HG03571 (cell line): ENCODE measurements at regions not wholly inside any gene's neighbourhood (a gene's known extent, or its start where the extent isn't known, plus 50 kb on each side); places are given as distances from the start of the nearest gene placed in this dataset.
"Not testable (repeated sequence)": the region's sequence is repeated elsewhere in the genome, so short reads cannot be mapped to it uniquely, and the experiment has no call there.

ENCODE experiments used
- ATAC-seq: cut with Tn5 transposase; IDR thresholded peaks from one replicate; pipeline ENCODE4 v1.9.1; 2021; ENCODE audit not compliant: unreplicated experiment

DNA sequence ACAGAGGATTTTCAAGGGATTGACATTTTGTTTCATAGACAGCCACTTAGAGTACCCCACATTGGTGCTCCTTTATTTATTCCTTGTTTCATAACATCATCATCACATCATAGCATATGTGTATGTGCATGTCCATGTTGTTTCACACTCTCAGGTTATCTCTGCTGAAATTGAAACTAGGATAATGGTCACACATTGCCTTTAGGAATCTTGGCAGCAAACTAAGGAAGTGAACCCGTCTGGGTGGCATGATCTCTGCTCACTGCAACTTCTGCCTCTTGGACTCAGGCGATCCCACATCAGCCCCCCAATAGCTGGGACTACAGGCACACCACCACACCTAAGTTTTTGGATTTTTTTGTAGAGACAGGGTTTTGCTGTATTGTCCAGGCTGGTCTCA is 234.2 kb upstream of the ANKRD50 start:
- ATAC-seq, result no peak

DNA sequence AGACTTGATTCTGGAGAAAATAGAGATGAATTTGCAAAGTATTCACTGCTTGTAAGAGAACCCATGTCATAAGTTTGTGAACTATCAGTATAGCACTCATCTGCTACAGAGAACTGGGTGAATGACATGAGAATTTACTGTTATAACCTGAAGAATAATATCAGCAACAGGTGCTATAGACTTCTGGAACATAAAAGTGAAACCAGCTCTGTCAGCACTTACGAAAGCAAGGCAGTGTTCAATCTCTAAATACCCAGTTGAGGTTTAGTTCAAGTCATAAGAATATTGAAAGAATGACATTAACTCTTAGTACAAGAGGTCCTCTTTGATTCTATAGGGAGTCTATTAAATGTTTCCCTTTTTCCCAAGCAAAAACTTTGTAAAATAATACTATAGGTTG is 232.9 kb upstream of the ANKRD50 start:
- no peak for ATAC-seq

DNA sequence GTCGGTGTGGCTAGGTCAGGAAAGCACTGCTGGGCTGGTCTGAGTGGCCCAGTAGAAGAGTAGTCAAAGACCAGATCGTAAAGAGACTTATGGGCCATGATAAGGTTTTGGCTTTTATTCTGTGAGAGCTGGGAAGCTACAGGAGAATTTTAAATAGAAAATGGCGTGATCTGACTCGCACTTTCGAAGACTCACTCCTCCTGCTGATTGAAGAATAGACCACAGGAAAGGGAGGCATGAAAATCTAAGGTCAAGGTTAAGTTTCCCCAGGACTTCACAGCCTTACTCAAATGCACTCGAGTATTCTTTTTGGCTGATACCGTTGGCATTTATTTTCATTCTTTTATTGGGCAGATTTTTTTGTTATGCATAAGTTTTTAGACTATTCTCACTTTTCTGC is 231.4 kb upstream of the ANKRD50 start:
- ATAC-seq, result no peak

DNA sequence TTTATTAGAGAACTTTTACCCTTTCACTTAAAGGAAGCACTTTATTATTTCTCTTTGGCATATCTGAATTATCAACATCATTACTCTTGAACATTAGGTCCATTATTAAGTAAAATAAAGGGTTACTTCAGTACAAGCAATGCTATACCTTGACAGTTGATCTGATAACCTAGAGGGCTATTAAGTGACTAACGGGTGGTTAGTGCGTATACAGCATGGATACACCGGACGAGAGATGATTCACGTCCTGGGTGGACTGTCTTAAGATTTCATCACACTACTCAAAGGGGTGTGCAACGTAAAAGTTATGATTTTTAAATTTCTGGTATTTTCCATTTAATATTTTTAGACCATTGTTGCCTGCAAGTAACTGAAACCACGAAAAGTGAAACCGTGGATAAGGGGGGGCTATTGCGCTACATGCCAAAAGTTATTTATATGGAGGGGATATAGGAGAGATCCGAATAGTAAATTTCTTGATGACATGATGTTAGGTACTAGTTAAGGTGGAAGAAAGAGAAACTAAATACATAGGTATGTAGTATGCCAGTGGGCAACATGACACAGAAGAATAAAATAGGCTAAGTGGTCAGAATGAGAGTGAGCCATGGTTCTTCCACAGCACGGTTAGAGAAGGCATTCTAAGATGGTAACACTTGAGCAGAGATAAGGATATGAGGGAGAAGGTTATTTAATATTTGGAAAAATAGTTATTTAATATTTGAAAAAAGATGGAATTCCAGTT is 230.8 kb upstream of the ANKRD50 start:
- ATAC-seq, result no peak

DNA sequence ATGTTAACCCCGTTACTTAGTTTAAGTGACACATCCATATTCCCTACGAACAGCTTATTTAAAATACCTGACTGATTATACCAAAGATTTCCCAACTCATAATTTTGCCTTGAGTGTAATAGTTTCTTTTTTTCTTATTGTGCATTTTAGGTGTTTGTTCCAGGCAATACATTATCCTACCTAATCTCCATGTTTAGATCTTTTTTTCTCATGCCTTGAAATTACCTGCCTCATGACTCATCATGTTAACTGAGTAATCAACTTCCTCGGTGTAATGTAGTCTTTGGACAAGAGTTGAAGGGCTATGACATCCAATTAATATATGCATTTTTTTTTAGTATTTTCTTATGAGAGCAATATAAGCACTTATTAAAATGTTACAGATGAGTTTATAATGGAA is 228.7 kb upstream of the ANKRD50 start:
- no peak for ATAC-seq

DNA sequence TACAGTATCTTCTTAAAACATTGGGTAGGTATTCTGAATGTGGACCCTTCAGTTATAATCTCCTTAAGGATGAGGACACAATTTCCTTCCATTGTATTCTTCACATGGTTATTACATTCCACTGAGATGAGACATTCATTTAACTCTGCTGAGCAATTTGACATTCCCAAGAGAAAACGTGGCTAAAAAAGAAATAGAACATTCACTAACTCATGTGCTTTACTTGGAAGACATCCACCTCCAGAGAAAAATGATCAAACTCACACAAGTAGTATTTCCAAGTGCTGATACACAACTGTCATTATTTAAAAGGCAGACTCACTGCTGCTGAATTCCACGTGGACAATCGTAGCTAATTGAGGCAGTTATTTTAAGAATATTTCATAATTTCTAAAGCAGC is 227.9 kb upstream of the ANKRD50 start:
- ATAC-seq, result no peak

DNA sequence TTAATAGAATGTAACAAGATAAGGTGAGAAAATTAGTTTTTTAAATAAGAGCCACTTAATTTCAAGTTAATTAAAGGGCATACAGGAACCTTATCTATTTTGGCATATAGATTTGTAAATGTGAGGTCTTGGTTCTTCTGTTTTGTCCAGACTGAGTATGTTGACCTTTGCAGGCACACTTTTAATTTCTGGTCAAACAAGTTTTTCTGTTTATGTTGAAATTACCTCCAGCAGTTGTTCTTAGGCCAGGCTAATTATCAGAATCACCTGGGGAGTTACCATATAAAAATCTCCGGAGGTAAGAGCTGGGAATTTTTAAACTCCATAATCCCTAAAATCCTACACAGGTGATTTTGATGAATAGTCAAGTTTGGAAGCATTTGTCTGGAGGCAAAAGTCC is 227.4 kb upstream of the ANKRD50 start:
- no peak for ATAC-seq

DNA sequence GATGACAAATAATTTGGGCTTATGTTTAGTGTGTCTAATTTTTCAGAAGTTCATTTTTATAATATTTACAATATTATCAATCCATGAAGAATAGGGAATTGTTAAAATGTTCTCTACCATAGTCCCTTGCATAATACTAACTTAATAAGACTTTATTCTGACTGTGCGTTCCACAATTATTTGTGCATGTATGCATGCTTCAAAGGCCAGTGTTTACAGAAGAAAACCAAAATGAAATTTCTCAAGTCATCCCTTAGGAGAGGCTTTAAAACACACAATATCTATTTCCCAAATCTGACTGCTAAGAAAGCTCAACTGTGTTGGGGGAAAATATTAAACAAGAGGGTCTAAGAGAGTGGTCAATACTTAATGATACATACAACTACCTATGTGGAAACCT is 226.3 kb upstream of the ANKRD50 start:
- ATAC-seq, result no peak

DNA sequence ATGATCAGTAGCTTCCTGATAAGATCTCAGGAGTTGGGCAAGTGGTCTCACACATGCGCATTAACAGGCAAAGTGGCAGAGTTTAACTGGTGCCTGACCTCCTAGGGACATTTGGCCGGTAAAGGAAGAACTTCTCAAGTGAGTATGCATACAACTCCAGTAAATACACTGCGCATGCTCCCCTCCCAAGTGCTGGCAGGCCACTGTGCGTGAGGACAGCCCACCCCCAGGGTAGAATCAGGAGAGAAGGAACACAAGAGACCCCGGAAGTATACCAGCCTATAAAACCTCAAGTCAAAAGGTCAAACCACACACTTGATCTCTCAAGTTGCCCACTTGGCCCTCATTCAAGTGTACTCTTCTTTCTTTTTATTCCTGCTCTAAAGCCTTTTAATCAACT is 225.5 kb upstream of the ANKRD50 start:
- ATAC-seq, result no peak

DNA sequence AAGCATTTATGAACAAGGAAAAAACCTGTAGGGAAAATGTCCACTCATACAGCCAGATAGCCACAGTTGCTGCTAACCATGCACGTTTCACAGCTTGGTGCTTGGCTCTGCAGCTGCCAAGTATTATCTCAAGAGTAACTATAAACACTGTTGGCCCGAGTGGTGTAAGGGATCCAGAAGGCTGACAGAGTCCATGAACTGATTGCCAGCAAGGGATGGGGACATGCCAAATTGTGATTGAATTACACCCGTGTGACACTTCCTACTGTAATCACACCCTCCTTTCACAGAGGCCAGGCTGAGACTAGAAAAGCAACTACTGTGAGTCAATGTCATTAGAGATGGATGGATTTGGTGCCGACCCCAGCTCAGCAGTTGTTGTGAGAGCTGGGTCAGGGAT is 223.9 kb upstream of the ANKRD50 start:
- no peak for ATAC-seq

DNA sequence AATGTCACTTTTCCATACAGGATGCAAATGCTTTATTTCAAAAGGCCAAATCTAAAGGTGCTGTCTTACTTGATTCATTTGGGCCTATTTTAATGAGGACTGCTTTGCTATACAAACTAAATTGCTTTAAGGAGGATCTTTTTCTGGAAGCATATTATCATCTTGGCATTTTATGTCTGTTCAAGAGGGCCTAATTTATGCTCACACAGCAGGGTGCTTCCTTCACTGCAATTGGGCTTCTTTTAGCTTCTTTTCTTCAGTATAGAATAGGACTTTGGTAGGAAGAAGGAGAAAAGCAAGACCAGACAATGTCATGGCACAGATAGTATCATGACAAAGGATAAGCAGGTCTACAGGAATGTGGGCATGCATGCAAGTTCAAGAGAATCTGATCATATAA is 222.4 kb upstream of the ANKRD50 start:
- no peak for ATAC-seq

DNA sequence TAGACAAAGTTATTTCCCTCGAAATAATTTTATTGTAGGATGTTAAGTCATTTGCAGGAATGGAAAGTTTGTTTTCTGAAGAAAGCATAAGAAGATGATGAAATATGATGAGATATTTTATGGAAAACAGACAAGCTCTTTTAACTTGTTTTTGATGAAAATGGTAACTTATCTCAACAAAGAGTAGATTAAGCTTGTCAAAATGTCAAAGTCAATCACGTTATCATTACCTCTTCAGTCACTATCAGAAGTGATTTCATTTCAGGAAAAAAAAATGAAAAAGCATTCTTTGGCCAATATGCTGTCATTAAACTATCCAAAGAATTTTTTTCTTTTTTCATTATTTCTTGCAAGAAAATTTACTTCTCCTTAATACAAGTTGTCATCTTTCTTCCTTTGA is 221.0 kb upstream of the ANKRD50 start:
- ATAC-seq, result no peak

DNA sequence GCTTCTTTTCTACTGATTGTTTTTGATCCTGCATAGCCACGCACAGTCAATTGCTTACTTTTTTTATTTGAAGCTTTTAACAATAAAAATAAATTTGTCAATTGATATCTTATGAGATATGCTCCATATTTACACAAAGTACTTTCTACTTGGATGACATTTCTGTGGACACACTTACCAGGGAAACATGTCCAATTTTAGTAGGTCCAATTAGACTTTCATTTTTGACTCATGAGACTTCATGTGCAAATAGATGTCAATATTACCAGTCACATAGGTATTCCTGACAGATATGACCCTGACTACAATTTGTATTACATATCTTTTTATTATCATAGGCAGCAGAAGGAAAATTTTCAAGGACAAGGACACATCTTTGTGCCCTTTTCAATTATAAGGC is 219.9 kb upstream of the ANKRD50 start:
- no peak for ATAC-seq

DNA sequence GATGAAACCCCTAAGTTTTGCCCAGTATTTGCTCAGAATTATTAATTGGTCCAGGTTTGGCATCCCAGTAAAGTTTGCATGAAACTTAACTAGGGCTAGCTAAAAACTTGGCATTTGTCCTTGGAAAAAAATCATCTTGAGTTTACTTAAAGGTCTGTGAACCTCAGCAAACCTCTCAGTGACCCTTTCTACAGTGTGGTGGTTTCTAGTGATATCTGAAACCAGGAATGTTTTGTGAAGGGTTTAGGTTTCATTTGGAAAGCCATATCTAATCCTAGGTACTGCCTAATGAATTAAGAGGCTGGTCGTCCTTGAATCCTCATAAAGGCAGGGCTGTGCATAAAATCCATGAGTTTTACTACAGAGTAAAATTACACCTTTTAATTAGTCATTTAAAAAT is 218.5 kb upstream of the ANKRD50 start:
- no peak for ATAC-seq

DNA sequence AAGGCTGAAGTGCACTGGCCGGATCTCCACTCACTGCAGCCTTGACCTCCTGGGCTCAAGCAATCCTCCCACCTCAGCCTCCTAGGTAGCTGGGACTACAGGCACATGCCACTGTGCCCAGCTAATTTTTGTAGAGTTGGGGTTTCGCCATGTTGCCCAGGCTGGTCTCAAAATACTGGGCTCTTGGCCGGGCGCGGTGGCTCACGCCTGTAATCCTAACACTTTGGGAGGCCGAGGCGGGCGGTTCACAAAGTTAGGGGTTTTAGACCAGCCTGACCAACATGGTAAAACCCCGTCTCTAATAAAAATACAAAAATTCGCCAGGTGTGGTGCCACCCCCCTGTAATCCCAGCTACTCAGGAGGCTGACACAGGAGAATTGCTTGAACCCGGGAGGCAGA is 210.2 kb upstream of the ANKRD50 start:
- not testable (repeated sequence) for ATAC-seq

DNA sequence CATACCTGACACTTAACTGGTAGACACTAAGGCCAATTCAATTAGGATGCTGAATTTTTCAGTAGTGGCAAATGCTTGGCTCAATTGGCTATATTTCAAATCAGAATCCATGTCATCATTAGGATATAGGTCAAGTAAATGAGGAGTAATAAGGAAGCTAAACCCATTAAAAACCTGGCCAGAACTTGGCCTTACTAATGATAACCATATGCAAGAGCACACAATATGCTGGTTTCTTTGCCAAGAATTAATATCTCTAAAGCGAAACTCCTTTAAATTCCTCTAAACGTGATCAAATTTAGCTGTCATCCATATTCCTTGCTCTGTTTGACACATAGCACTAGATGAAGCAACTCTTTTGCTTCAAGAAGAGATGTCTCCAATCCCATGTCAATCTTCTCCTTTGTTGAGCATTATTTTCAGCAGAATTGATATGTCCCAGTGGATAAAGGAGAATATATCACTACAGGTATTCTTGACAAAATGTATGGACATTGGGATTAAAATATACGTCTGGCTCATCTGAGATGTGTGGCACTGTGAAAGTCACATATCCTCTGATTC is 206.1 kb upstream of the ANKRD50 start:
- ATAC-seq, result no peak

DNA sequence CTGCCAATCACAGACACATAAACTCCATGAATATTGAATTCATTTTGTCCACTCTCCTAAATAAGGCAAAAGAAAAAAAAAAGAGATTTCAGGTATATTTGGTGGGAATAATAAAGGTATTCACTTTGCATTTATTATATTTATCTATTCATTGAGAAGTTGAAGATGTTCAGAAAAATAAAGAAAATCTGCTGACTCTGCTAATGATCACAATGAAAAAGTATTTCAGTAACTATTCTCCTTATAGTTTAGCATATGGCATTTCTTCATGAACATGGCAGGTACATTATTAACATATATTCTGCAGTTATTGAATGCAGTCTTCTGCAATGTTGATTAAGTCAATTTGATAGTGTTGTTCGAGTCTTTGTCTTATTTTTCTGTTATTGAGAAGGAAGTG is 202.5 kb upstream of the ANKRD50 start:
- ATAC-seq, result no peak

DNA sequence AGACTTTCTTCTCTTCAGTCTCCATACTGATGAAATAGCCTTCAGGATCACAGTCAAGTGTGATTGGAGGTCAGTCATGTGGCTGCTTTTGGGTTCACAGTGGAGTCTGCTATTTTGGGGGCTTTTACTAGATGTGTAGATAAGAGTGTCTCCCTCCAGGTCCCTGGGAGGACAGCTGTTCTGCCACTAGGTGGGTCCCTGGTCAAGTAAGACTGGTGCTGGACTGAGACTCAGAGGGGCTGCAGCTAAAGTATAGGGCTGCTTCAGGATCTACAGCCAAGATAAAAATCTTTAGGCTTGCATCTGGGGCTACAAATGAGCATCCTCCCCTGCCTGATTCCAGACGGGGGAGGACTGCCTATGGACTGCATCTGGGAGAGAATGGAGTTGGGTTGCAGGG is 200.7 kb upstream of the ANKRD50 start:
- ATAC-seq, result no peak

DNA sequence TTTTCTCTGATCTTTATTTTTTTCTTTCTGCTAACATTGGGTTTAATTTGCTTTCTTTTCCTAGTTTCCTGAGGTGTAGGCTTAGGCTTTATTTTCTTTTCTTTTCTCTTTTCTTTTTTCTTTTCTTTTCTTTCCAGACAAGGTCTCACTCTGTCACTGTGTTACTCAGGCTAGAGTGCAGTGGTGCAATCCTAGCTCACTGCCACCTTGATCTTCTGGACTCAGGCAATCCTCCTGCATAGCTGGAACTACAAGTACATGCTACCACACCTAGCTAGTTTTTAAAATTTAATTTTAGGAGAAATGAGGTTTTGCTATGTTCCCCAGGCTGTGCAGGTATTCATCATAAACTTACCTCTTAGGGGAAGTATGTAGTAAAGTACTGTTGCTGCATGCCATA is 197.8 kb upstream of the ANKRD50 start:
- ATAC-seq, result no peak

DNA sequence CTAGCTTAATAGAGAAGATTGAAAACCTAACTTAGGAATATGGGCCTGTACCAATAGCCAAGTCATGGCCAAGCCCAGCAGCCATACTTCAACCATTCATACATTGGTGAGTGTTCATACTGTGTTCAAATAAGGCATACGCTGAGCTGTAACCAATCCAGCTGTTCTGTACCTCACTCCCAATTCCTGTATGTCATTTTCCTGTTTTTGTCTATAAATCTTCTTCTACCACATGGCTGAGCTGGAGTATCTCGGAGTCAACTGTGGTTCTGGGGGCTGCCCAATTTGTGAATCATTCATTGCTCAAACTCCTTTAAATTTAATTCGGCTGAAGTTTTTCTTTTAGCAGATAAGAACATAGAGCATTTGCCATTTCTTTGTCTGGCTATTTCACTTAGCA is 195.3 kb upstream of the ANKRD50 start:
- no peak for ATAC-seq

DNA sequence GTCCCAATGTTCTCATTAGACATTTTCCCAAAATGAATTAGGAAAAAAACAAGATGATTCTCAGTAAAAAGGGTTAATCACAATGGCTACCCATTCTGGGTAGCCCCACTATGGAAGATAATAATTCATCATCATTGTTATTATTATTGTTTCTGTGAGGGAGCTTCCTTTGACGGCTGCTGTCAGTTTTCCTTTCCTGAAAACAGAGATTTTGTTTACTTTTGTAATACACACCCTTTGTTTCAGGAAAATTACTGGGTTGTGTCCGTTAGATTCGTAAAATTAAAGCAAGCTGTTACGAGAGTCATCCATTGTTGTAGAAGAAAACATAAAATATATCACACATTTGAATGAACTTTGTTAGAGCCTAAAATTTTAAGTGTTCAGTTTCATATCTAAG is 192.9 kb upstream of the ANKRD50 start:
- ATAC-seq, result no peak

DNA sequence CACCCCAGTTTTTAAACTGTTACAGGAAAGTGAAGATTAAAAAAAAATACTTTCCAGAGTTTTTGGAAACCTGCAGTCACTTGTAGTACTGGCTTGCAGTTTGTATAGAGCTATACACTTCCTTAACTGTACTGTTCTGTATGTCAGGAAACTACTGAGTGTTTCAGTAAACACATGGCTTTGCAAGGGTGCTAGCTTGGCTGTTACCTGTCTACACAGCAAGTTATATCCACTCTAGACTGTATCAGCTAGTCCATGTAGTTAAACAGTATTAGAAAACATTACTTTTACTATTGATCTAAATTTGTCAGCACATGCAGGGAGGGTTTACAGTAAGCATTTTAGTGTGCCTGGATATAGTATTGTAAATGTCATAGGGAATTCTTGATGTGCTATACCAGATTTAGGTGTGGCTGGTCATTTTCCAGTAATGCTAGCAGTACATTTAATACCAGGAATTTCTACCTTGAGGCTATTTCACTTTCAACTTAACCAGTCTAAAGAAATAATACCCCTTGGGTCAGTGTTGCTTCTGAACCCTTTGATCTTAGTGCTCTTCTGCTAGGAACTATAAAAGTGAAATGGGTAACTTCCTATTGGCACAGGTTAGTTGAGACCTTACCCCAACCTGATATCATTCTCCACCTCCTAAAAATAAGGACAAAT is 192.3 kb upstream of the ANKRD50 start:
- ATAC-seq, result no peak
